ENCODE measurements at regions not wholly inside any gene's neighbourhood (a gene's known extent, or its start where the extent isn't known, plus 50 kb on each side); places are given as distances from the start of the nearest gene placed in this dataset.

DNA sequence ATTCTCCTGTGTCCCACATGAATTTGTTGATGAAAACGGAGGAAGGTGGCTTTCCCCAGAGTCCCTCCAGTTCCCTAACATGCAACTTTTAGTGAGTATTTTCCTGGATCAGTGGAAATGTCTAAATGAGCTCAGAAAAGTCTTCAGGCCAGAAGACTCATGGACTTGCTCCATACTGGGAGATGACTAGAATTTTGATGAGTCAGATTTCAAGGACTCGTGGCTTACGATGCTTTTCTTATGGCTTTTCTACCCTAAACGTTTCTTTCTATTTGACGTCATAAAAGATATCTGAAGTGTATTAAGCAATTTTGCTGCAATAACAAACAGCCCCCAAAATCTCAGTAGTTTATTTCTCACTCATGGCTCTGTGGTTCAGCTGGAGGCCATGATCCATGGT, 397.6 kb downstream of the FBXO15 start:
- TF ChIP-seq, protein P1, sequence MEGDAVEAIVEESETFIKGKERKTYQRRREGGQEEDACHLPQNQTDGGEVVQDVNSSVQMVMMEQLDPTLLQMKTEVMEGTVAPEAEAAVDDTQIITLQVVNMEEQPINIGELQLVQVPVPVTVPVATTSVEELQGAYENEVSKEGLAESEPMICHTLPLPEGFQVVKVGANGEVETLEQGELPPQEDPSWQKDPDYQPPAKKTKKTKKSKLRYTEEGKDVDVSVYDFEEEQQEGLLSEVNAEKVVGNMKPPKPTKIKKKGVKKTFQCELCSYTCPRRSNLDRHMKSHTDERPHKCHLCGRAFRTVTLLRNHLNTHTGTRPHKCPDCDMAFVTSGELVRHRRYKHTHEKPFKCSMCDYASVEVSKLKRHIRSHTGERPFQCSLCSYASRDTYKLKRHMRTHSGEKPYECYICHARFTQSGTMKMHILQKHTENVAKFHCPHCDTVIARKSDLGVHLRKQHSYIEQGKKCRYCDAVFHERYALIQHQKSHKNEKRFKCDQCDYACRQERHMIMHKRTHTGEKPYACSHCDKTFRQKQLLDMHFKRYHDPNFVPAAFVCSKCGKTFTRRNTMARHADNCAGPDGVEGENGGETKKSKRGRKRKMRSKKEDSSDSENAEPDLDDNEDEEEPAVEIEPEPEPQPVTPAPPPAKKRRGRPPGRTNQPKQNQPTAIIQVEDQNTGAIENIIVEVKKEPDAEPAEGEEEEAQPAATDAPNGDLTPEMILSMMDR (IDR thresholded peaks at IDR 0.05), result no peak
- no peak for TF ChIP-seq POLR2A (IDR thresholded peaks at IDR 0.05)
